SW480 (cell line): ENCODE measurements at regions not wholly inside any gene's neighbourhood (a gene's known extent, or its start where the extent isn't known, plus 50 kb on each side); places are given as distances from the start of the nearest gene placed in this dataset.
"Not testable (repeated sequence)": the region's sequence is repeated elsewhere in the genome, so short reads cannot be mapped to it uniquely, and the experiment has no call there.

Source experiments
- DNase-seq: peaks from one replicate; pipeline ENCODE4 v3.0.0-alpha.2; 2016; ENCODE audit warnings: low spot score

- DNase-seq, result peak; percentile 11
Observed at GRCh38 chr7:68706291-68706690, 892.0 kb upstream of the AUTS2 start.

DNA sequence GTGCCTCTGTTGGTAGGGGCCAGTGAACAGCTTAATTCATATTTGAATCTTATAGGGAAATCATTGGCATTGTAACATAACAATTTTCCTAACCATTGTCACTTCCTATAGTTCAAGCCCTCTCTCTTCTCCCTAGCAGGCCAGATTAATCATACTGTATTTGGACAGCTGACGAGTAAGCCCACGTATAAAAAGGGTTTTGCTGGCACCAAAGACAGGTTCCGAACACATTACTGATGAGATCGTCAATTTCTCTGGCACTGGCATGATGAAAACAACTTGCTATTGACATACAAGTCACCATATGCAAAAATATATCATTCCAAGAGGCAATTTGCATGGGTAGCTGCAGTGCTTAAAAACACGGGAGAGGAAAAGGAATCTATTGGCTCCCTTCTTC lies 891.1 kb upstream of the AUTS2 start:
- no peak for DNase-seq

- no peak for DNase-seq
Observed at GRCh38 chr7:68707958-68708357, 890.3 kb upstream of the AUTS2 start.

DNA sequence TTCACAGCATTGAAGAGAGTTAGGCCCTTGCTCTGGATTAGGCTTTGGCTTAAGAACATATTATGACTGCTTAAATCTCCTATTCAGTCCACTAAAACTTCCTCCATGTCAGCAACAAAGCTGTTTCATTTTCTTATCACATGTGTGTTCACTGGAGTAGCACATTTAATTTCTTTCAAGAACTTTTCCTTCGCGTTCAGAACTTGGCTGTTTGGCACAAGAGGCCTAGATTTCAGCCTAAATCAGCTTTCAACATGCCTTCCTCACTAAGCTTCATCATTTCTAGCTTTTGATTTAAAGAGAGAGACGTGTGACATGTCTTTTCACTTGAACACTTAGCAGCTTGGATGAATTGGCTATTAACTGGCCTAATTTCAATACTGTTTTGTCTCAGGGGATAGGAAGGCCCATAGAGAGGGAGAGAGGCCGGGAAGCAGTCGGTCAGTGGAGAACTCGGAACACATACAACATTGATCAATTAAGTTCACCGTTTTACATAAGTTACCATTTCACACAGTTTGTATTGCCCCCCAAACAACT lies 885.2 kb upstream of the AUTS2 start:
- no peak for DNase-seq

DNA sequence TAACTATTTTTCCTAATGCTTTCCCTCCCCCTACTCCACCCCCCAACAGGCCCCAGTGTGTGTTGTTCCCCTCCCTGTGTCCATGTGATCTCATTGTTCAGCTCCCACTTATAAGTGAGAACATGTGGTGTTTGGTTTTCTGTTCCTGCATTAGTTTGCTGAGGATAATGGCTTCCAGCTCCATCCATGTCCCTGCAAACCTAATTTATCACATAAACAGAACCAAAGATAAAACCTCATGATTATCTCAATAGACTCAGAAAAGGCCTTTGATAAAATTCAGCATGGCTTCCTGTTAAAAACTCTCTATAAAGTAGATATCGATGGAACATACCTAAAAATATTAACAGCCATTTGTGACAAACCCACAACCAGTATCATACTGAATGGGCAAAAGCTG lies 884.1 kb upstream of the AUTS2 start:
- not testable (repeated sequence) for DNase-seq

DNA sequence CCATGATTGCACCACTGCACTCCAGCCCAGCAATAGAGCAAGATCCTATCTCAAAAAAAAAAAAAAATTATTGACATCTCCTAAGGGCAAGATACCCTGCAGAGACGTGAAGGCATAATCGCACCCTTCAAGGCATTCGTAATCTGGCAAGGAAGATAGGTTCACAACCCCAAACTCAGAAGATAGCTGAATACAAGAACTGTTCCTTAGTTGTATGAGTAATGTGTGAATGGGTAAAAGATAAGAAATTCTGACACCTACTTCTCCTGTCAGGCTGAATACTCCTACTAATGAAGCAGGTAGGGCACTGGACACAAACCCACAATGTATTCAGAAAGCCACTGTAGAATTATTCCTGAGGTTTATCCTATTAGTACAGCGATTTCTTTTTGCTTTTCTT lies 882.4 kb upstream of the AUTS2 start:
- DNase-seq, result no peak

DNA sequence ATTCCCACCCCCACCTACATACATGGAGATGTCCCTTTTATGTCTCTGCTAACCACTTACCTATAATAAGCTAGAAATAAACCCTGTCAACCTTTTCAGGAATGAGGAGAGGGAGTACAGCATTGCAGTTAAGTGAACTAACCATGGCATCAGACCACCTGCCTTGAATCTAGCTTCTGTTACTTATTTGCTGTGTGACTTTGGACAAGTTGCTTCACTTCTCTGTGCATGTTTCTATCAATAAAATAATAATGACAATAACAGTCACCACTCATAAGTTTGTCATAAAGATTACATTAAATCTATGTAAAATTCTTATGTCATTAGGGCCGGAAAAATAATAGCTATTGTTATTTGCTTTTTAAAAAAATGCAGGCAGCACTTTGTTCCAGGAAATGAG lies 881.1 kb upstream of the AUTS2 start:
- no peak for DNase-seq

- no peak for DNase-seq
Observed at GRCh38 chr7:68718097-68718551, 880.2 kb upstream of the AUTS2 start.

DNA sequence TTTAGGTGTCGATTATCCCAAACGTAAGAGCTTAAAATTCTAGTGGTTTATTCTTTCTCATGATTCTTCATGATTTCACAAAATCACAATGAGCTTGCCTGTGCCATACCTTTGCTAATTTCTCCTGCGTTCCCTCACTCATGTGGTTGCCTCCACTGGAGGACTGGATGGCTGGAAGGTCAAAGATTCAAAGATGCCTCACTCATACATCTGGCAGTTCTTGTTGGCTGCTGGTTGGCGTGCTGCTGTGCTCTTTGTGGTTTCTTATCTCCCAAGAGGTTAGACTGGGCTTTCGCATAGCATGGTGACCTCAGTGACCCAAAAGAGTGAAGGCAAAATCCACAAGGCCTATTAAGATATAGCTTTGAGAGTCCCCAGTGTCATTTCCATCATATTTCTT lies 877.6 kb upstream of the AUTS2 start:
- no peak for DNase-seq

DNA sequence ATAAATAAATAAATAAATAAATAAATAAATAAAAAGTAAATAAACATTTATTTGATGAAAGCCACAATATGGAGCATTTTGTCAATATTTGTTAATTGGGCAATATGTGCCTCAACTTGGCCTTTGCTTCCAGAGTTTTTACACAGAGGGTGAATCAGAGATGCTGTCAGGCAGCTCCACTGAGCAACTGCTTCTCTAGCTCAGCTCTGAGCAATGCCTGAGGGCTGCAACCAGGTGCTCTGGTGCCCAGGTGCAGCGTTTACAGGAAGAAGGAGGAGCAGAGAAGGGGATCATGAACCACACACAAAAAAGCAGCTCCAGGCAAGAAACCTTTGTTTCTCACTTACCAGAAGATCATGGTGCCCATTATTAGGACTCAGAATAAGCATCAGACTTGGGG lies 876.2 kb upstream of the AUTS2 start:
- no peak for DNase-seq

DNA sequence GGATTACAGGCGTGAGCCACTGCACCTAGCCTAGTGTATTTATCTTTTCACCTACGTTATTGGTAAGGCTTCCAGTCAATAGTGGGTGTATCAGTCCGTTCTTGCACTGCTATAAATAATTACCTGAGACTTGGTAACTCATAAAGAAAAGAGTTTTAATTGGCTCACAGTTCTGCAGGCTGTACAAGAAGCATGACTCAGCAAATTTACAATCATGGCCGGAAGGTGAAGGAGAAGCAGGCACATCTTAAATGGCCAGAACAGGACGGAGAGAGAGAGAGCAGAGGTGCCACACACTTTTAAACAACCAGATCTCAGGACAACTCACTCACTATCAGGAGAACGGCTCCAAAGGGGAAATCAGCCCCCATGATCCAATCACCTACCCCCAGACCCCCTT lies 873.3 kb upstream of the AUTS2 start:
- DNase-seq, result no peak

DNA sequence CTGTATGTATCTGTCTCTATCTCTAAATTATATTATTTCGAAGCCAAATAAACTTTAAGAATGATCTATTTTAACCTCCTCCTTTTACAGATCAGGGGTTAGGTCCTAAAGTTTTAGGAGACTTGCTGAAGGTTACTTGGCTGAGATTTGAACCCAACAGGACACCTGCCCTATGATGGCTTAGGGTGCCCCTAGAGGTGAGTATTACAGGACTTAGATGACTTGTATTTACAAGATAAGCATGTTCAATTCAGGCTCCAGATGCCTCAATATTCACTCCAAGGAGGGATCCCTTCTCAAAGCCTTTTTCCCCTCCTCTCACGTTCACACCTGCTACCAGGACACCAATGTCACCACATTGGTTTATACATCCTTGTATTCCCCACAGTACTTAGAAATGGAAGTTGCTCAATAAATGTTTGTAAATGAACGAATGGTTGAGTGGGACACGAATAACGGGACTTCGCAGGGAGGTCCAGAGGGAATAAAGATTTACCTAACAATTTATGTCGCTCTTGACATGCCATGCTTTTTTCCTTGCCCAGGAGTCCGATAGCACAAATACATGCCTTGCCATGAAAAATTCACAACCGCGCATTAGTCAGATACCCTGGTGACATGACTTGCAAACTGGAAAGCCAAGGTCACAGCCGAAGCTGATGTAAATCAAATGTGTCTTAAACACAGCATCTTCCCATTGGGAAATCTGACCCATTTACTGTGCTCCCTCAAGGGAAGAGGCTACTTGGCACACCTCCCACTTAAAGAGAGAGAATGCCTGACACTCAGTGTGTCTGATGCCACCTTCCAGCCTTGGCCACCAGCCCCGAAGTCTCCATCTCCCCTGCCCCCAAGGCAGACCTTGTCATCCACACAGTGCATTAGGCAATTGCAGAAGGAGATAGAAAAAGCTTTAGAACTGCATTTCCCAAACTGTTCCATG lies 872.2 kb upstream of the AUTS2 start:
- DNase-seq, result no peak

DNA sequence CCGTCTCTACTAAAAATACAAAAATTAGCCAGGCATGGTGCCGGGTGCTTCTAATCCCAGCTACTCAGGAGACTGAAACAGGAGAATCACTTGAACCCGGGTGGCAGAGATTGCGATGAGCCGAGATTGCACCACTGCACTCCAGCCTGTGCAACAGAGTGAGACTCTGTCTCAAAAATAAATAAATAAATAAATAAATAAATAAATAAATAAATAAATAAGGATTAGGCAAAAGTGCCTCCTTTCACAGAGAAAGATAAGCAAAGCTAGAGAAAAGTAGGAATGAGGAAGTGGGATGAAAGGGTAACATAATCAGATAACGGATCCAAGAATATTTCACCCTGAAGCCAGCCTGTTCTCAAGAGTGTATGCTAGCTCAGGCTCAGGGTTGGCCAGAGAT lies 869.6 kb upstream of the AUTS2 start:
- DNase-seq, result not testable (repeated sequence)

- DNase-seq, result no peak
Observed at GRCh38 chr7:68729371-68729770, 868.9 kb upstream of the AUTS2 start.

DNA sequence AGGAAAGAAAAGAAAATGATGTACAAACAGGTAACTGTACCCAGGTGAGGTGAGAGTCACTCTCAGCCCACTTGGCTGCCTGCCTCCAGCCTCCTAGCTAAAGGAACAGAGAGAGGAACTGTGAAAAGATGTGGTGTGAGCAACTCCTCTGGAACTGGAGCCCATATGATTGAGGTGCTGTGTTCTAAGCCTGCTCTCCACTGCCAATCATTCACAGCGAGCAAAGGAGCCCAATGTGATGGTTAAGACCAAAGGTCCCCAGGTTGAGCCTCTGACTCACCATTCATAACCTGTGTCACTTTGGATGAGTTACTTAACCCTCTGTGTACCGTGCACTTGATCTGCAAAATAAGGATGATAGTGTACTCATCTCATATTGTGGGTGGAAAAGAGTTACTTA lies 868.1 kb upstream of the AUTS2 start:
- no peak for DNase-seq

GRCh38 chr7:68730964-68731363 lies 867.3 kb upstream of the AUTS2 start:
- no peak for DNase-seq

GRCh38 chr7:68733219-68734153 lies 864.8 kb upstream of the AUTS2 start:
- DNase-seq, result no peak

- DNase-seq, result no peak
Observed at GRCh38 chr7:68734431-68734830, 863.8 kb upstream of the AUTS2 start.

- no peak for DNase-seq
Observed at GRCh38 chr7:68739306-68739705, 859.0 kb upstream of the AUTS2 start.

GRCh38 chr7:68744036-68744435 lies 854.2 kb upstream of the AUTS2 start:
- DNase-seq, result no peak

GRCh38 chr7:68748934-68749900 lies 849.1 kb upstream of the AUTS2 start:
- DNase-seq, result no peak
